NCI-H2029 (cell line): ENCODE measurements at regions not wholly inside any gene's neighbourhood (a gene's known extent, or its start where the extent isn't known, plus 50 kb on each side); places are given as distances from the start of the nearest gene placed in this dataset.
"Not testable (repeated sequence)": the region's sequence is repeated elsewhere in the genome, so short reads cannot be mapped to it uniquely, and the experiment has no call there.

Experiments used
- DNase-seq: peaks from one replicate; lab custom pipeline; 2025; lab: John Stamatoyannopoulos, UW

DNA sequence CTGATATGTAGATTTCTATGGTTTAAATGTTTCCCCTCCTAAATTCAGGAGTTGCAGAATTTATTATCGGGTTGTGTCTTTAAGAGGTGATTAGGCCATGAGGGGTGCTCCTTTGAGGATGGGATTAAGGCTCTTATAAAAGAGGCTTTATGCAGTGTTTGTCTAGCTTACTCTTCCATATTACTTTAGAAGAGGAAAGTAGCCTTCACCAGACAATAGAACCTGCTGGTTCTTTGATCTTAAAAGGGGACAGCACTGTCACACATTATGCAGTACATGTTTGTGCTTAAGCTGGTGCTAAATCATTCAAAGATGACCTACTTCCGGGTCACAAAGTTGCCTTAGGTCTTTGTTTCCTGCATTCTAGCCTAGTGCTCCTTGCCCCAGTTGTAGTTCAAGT, 81.0 kb downstream of the CPXCR1 start:
- no peak for DNase-seq

DNA sequence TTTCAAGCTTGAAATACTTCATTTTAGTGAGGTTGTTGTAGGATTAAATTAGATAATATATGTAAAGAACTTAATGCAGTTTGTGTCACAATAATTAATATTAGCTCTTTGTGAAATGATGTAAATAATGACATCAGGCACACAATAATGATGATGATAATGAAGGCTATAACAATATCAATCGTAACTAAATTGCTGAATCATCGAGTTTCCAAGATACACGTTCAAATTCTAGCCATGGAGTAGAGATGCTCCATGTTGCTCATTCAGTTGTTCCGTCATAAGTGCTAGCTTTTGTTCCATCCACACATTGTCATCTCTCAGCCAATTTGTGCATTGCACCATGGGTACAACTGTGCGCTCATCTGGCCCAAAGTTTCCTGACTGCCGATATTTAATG, 83.1 kb downstream of the CPXCR1 start:
- no peak for DNase-seq

DNA sequence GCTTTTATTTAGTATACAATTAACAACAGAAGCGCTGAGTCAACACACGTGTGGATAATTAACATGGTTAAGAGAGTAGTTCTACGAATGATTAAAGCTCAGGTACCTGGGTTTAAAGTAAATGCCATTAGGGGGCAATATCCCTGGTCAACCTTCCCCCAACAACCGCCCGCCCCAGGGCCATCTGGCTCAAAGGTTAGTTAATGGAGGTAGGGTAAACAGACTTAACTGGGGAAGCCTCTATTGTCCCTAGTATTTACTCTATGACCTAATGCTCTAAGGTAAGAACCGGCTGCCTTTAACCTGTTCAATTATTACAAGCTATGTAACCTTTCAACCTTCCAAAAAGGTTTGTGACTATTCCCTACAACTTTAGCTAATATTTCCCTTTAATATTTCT, 90.7 kb downstream of the CPXCR1 start:
- peak; percentile 6 for DNase-seq

DNA sequence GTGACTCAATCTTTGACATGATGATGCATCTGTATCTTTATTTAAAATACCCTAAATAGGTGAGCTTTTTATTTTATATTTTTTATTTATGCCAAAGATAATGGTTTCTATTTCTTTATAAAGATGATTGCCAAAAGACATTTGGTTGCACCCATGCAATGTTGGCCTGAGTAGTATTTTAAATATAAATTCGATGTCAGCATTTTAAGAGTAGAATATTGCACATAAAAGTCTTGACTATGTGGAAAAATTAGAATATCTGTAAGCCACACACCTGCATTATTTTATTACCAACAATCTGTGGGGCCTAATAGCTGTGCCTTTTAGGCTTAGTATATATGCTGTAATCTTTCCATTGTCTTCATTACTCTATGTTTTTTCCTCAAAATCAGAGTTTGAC, 91.4 kb downstream of the CPXCR1 start:
- DNase-seq, result no peak

DNA sequence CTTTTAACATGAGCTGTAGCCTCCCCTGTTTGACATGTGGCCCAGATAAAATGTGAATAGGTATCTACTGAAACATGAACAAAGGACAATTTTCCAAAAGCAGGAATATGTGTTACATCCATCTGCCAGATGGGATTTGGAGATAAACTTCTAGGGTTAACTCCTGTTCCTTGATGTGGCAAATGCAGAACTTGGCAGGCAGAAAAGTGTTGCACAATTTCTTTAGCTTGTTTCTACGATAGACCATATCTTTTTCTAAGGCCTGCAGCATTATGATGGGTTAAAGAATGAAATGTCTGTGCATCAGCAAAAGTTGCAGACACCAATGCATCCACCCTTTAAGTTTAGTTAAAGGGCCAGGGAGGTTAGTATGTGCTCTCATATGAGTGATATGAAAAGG, 96.8 kb downstream of the CPXCR1 start:
- DNase-seq, result not testable (repeated sequence)

DNA sequence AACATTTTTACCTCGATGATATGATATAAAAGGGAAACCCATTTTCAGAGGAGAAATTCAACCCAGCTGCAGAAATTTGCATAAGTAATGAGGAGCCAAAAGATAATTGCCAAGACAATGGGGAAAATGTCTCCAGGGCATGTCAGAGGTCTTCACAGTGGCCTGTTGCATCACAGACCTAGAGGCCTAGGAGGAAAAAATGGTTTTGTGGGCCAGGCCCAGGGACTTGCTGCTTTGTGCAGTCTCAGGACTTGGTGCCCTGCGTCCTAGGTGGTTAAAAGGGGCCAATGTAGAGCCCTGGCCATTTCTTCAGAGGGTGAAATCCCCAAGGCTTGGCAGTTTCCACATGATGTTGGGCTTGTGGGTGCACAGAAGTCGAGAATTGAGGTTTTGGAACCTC, 106.9 kb downstream of the CPXCR1 start:
- no peak for DNase-seq

DNA sequence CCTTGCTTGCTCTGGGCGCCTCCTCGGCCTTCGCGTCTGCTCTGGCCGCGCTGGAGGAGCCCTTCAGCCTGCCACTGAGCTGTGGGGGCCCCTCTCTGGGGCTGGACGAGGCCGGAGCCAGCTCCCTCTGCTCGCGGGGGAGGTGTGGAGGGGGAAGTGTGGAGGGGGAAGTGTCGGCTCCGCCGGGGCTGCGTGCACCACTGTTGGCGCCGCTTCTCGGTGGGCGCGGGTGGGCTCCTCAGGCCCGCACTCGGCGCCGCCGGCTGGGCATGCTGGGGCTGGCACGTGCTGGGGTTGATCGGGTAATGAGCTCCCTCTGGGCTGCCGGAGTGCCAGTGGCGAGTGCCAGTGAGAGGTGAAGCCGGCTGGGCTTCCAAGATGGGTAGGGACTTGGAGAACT, 116.7 kb downstream of the CPXCR1 start:
- no peak for DNase-seq

DNA sequence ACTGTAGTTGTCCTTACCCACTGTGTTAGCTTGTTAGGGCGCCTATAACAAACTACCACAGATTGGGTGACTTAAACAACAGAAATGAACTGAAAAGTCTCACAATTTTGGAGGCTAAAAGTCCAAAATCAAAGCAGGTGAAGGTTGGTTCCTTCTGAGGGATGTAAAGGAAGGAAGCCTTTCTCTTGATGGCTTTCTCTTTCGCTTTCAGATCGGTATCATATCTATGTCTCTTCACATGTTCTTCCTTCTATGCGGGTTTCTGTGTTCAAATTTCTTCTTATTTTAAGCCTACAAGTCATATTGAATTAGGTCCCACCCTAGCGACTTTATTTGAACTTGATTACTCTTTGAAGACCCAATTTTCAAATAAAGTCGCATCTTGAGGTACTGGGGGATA, 118.6 kb downstream of the CPXCR1 start:
- DNase-seq, result no peak

DNA sequence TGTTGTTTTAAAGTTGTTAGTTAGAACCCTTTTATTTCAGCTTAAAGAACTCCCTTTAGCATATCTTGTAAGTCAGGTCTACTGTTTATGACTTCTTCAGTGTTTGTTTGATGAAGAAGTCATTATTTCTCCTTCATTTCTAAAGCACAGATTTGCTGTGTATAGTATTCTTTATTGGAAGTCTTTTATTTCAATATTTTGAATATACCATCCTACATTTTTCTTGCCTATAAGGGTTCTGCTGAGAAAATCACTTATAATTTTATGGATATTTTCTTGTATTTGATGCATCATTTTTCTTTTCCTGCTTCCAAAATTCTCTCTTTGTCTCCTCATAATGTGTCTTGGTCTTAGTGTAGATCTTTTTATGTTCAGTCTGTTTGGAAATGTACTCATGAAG, 134.5 kb downstream of the CPXCR1 start:
- no peak for DNase-seq

DNA sequence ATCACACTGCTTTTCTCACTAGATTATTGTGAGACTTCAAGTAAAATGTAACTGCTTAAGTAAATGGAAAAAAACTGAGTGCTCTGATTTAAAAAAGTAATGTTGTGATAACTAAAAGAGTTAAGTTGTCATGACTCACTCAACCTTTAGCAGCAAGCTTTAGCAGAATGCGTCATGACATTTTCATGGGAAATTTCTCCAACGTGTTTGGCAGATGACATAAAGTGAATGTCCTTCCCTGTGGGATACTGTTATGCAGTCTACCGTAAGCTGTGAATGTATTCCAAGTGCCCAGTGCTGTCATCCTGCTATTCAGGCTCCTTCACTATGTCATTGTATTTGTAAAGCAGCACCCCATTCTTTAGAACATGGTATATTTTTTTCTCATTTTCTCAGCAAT, 136.2 kb downstream of the CPXCR1 start:
- DNase-seq, result no peak

DNA sequence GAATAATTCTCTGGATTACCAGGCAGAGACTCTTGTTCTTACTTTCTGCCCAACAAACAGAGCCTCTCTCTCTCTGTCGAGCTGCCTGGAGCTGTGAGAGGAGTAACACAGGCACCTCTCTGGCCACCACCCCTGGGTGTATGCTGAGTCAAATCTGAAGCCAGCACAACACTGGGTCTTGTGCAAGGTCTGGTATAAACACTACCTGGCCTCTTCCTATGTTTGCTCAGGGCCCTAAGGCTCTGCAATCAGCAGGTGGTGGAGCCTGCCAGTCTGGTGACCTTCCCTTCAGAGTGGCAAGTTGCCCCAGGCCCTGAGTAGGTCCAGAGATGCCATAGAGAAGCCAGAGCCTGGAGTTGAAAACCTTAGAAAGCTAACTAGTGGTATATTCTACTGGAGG, 139.9 kb downstream of the CPXCR1 start:
- no peak for DNase-seq

DNA sequence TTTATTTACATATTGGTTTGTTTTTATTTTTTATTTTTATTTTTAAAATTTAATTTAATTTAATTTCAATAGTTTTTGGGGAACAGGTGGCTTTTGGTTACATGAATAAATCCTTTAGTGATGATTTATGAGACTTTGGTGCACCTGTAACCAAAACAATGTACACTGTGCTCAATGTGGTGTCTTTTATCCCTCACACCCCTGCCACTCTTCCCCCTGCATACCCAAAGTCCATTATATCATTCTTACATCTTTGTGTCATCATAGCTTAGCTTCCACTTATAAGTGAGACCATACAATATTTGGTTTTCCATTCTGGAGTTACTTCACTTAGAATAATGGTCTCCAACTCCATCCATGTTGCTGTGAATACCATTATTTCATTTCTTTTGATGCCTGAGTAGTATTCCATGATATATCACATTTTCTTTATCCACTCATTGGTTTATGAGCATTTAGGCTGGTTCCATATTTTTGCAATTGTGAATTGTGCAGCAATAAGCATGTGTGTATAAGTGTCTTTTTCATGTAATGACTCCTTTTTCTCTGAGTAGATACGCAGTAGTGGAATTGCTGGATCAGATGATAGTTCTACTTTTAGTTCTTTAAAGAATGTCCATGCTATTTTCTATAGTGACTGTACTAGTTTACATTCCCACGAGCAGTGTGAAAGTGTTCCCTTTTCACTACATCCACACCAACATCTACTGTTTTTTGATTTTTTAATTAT, 157.1 kb downstream of the CPXCR1 start:
- no peak for DNase-seq

DNA sequence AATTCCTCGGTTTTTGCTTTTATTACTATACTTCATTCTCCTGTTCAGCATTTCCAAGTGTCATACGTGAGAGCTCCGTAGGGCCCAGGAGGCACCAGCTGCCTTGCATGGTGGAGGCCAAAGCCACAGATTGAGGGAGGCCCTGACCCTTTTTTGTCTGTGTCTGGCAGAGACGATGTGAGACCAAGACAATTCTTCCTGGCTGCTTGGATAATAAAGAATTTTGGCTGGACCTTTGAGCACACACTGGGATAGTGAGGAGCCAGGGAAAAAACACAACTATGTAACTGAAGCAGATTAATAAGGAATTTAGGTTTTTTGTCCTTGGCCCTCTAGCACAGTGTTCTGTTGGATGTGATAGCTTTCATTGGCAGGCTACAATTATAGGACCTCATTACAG, 161.0 kb downstream of the CPXCR1 start:
- DNase-seq, result no peak

DNA sequence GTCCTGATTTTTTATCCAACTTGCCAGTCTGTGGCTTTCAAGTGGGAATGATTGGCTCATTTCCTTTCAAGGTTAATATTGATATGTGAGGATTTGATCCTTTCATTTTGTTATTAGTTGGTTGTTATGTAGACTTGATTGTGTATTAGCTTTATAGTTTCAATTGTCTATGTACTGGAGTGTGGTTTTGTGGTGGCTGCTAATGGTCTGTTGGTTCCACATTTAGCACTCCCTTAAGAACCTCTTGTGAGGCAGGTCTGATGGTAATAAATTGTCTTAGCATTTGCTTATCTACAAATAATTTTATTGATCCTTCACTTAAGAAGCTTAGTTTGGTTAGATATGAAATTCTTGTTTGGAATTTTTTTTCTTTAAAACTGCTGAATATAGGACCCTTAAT, 190.6 kb downstream of the CPXCR1 start:
- DNase-seq, result no peak

DNA sequence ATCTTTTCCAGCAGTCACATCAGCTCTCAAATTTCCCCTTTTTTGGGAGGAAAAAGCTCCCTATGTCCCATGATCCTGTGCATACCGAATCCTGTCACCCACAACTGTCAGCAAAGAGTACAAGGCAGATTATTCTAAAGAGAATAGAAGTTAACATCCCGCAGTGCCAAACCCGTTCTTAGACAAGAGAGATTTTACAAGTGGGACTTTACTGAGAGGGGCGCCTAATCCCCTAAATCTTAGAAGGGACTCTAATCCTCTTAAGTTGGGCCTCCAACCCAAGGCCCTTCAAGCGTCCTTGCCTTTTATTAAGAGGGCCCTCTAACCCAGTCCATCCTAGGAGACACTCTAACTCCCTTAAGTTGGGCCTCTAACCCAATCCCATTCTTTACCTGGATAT, 193.9 kb downstream of the CPXCR1 start:
- no peak for DNase-seq

DNA sequence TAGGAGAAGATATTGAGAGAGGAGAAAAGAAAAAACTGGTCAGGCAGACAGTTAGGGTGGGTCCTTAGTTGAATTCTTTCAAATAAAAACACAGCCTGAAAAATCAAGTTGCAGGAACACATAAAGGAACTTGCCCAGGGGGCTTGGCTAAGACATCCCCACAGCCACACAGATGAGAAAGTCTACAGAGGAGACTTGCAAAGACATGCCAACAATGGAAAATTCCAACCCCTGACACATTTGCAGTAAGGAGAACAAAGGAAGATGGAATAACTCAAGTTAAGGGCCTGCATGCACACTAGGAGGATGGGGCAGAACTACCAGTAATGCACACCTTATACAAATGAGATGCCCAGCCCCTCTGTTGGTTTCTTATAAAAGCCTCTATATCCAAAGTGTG, 197.6 kb downstream of the CPXCR1 start:
- DNase-seq, result no peak

DNA sequence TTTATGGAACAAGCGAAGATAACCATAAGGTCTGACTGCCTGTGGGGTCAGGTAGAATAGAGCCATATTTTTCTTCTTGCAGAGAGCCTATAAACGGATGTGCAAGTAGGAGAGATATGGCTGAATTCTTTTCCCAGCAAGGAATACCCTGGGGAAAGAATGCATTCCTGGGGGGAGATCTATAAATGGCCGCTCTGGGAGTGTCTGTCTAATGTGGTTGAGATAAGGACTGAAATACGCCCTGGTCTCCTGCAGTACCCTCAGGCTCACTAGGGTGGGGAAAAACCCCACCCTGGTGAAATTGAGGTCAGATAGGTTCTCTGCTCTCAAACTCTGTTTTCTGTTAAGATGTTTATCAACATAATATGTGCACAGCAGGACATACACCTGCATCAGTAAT, 209.0 kb downstream of the CPXCR1 start:
- not testable (repeated sequence) for DNase-seq

DNA sequence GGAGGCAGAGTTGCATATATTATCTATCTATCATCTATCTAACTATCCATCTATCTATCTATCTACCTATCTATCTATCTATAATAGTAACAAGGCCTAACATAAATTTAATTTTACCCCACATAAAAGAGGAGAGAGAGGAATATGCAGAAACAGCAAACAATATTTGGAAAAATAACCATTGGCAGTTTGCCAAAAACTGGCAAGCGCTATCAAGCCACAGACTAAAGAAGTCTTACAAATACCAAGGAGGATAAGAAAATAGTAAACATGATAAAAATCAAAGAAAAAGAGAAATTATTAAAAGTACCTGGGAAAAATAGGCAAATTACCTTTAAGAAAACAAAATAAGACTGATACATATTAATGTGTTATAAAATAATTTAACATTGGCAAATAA, 230.8 kb downstream of the CPXCR1 start:
- no peak for DNase-seq

DNA sequence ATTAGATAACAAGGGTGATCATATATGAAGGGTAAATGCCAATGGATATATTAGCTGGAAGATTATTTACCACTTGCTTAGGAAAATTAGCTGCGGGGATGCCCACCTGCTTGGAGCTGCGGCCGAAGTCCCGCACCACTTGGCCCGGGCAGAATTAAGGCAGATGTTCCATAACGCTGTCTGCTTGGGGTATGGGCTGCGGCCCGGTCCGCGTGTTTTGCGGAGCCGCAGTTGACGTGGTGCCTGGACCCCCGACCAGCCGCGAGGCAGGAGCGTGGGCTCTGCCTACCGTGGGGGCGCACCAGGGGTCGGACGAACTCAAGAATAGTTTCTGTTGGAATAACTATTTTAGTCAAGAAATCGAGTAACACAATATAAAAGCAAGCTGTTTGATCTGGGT, 235.2 kb downstream of the CPXCR1 start:
- DNase-seq, result no peak

DNA sequence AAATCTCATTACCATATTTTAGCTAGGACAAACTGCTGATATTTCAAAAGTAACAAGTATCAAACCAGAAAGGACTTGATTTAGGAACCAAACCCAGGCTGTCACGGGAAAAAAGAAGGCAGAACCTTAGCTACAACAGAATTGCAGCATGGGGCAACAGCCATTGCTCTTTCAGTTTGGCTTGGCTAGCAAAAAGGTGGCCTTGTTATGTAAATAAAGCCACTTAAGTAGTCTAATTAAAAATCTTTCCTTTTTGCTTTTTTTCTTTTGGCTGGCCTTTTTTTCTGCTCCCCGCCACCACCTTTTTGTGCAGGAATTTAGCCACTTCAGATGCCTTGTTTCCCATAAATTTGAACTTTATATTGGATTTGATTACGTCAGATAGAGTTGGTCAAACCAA, 235.9 kb downstream of the CPXCR1 start:
- DNase-seq, result no peak

DNA sequence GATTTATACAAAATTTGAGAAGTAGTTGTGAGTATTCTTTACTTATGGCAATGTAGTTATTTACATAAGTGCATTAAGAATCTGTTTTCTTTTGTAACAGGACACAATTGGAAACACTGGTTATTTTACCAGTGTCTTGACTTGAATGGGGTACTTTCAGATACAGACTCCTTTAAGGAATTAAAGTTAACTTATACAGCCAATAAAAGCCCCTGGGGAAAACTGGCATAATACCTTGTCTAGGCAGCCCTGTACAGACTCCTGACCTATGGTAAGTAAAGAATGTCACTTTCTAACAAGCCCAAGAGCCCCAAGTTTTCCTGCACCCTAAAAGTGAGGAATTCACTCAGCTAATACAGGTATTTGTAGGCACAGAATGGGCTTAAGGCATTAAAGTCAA, 241.8 kb downstream of the CPXCR1 start:
- no peak for DNase-seq

DNA sequence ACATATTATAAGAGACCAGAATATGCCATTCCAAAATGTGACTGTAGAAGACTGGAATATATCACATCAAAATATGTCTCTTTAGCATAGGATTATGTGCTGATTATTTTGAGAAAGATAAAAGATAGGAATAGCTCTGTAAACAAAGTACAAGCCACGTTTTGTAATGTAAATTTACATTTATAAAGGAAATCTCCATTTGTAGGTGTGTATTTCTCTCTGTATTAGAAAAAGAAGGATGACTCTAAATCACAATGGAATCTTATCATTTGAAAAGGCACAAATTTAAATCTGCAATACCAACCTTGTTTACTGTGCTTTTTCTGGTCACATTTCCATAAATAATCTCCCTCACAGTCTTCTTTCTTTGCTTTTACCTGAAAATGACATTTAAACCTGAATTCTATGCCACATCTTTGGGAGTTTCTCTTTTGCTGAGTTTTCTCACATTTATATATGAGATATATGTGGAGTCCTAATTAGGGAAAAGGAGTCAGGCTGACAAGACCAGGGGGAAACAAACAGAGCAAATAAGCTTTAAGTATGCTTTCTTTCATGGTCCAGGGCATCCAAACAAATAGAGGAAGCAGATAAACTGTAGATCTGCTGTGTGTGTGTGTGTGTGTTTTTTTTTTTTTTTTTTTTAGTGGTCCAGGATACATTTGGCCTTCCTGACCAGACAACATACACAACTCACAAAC, 244.0 kb downstream of the CPXCR1 start:
- no peak for DNase-seq

DNA sequence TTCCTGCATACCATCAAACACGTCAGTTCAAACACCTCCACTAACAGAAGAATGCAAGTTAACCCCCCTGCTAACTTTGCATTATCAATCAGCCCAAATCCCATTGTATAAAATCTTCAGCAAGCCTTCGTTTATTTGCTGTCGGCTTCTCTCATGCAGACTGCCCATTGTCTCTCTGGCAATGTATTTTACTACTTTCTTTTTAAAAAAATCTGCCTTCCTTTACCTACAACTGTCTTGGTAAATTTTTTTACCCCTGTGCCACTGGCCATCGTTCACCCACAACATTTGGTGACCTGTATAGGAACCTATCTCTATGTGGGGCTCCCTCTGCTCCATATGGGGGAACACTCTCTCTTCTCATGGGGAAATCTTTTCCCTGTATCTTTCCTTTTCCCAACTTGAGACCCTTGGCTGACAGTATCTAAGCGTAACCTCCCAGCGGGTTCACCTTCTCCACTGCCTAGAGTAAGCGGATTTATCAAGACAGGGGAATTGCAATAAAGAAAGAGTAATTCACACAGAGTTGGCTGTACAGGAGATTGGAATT, 244.6 kb downstream of the CPXCR1 start:
- no peak for DNase-seq

DNA sequence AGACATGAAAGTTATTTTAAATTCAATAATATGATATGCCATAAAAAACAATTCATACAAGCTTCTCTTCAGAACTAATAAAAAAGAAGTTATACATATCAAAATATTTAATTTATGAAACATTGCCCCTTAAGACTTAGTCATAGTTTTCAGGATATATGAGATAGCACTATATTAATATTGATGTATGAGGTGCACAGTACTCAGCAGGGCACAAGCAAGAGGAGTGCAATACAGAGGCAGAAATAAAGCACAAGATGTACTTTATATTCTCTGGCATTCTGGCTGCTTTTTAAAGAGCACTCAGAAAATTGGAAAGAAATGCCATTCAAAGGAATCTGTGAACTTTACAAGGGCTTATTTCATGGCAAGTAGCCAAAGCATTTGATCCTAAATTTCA, 274.9 kb downstream of the CPXCR1 start:
- no peak for DNase-seq
